ENCODE measurements at regions not wholly inside any gene's neighbourhood (a gene's known extent, or its start where the extent isn't known, plus 50 kb on each side); places are given as distances from the start of the nearest gene placed in this dataset.
A peak's percentile ranks its signal among the peaks of the same experiment; 100 is the strongest.

DNA sequence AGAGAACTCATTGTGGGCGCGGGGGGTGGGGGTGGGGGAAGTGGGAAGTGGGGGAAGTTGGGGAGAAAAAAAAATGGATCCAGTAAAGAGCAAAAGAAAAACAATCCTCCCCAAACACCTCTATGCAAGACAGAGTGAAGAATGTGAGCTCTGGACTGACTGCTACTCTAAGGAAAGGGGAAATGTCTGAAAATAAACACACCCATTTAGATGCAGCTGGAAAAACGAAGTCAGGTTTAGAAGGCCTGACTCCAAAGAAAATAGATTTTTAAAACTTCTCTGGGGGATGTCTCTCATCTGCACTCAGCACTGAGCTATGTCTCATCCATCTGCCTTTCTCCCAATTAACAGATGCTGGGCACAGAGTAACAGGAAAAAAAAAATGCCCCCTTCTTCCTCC, 904.4 kb downstream of the GALC start:
- DNase-seq = no peak

DNA sequence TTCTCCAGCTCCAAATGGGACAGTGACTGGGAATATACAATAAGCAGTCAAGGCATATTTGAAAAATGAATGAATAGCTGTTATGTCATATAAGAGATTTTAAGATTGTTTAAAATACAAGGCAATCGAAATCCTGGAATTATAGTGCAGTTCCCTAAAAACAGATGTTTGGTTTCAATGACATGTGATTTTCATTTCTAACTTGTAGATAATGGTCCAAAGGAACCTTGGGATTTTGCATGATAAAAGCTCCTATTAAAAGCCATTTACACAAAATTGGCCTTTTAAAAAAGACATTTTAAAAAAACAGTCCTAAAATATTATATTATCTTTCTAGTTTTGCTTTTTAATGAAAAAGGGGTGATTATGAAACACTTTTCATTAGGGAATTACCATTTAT, 905.1 kb downstream of the GALC start:
- DNase-seq = no peak

DNA sequence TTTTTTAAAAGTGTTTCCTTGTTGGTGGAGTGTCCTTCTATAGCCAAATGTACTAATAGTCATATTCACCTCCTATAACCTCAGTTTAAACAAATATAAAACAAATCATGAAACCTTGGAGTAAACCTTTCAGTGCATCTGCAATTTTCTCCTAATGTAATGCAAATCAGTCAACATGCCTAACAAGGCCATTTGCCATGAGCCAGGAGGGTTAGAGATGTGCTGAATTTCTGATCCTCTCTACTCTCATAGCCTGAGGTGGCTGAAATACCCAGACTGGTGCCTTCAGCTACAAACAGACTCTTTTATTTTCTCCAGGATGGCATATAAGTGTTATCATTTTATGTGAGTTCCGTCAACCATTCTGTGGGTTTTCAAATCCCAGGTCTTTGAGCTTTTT, 908.1 kb downstream of the GALC start:
- DNase-seq = no peak

DNA sequence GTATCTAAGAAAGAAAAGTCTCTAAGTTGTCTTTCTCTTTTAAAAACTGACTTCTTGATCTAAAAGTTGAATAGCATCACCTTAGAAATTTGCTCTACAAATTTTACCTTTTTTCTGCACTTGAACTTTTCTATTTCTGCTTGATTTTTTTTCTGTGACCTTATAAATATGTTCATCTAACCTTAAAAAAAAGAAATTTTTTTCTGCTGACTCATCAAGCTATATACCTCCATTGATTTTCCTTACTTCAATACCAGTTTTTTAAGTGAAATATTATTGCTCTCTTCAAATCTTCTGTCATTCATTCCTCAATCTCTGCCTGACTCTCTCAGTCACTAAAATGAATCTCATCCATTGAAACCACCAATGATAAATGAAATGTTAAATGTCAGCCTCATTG, 910.1 kb downstream of the GALC start:
- DNase-seq = no peak

DNA sequence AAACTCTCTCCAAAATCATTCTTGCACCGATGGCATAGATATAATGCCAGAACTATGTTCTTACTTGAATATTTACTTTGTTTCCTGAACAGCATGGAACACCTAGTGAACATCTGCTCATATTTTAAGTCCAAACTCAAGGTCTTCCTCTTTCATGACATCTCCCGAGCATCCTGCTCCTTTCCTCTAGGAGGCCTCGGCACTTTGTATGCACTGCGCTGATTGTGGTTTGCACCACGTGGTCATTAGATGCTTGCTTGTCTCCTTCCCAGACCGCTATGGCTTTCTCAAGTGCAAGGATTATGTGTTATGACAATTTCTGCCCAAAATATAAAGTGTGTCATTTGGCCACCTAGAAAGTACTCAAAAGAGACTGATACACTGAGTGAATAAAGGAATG, 912.0 kb downstream of the GALC start:
- no peak for DNase-seq

DNA sequence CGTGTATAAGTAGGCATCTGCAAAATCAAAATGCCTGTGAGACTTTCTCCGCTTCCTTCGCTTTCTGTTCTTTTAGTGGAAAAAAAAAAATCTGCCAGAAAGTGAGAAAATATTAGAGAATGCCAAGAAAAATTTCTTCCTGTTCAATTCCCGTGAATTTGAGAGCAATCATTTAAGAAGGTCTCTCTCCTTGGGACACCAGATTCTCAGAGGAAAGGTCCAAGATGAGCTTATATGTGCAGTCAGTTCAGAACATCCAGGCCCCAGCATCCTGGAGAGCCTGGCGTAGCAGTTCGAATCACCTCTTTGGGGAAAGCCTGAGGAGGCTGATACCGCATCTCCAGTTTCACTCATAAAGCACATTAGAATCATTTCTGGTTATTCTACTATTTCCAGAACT, 912.8 kb downstream of the GALC start:
- no peak for DNase-seq

DNA sequence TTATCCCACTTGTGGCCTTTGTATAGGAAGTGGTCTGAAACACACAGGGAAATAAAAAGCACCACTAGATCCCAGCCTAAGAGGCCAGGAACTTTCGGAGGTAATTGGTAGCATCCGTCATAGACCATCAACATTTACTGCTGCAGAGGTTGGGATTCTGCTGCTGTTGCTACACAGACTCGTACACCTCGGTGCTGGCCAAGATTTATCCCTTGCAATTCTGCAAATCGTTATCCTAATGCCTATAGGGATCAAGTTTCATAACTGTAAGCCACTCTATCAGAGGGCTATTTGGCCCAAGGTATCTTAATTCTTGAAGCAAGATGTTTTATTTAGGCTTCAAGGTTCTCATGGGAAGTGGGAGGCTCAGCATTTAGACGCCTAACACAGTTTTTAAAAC, 913.6 kb downstream of the GALC start:
- peak; percentile 34 for DNase-seq

DNA sequence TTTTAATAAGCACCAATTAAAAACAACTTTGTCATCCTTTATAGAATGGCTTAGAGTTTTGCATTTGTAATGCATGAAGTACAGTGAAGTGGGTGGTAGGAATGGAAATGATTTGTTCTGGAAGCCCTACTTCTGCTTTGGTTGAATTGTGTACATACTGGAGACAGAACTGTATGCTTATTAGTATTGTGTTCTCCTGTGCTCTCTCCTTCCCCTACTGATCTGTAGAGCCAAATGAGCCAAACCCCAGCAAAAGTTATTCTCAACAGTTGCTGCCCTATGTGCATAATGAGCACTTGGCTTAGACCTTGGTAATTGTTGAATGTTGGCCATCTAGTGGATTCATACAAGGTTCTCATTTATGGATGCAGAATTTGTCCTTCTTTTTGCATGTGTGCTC, 916.1 kb downstream of the GALC start:
- DNase-seq = no peak

DNA sequence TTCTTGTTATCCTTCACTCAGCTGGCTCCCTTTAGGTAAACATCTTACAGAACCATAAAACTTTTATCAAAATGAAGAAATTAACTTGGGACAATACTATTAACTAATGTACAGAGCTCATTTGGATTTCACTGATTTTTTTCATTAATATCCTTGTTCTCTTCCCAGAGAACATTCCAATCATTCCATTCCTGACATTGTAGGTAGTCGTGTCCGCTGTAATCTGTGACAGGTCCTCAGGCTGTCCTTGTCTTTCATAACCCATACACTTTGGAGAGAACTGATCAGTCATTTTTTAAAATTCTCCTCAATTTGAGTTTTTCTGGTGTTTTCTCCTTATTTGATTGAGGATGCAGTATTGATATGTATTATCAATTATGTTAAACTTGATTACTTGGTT, 916.8 kb downstream of the GALC start:
- no peak for DNase-seq

DNA sequence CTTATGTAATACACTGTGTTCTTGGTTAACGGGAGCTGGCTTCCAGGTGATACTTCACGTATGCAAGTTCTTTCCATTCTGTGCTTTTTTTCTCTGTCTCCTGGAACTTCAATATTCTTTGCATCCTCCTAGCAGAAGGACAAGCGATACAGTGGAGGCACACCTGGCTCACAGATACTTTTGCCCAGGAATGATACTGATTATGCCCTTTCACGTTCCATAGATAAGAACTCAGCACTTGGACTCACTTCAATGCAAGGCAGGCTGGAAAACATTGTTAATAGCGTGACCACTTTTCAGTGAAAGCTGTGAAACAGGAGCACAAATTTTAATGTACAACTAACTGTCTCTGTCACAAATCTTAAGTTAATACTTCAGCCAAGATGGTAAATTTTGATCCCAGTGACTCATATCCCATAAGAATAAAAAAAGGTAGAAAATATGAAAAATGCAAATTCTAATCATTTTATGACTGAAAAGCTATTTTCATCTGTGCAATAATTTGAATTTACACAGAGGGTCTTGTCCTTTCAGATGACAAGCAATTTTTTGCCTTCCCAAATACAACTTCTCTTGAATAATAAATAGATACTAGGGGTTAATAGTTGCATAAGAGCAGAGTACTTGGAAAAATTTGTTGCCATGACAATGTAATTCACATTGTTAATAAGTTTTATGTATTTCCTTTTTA, 919.0 kb downstream of the GALC start:
- DNase-seq = no peak

DNA sequence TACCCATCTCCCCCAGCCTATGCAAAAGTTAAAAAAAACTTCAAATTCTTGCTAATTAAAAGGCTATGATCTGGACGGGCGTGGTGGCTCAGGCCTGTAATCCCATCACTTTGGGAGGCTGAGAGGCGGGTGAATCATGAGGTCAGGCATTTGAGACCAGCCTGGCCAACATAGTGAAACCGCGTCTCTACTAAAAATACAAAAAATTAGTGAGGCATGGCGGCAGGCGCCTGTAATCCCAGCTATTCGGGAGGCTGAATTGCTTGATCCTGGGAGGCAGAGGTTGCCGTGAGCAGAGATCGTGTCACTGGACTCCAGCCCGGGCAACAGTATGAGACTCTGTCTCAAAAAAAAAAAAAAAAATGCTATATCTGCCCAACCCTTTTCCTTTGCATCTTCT, 925.4 kb downstream of the GALC start:
- DNase-seq = no peak

DNA sequence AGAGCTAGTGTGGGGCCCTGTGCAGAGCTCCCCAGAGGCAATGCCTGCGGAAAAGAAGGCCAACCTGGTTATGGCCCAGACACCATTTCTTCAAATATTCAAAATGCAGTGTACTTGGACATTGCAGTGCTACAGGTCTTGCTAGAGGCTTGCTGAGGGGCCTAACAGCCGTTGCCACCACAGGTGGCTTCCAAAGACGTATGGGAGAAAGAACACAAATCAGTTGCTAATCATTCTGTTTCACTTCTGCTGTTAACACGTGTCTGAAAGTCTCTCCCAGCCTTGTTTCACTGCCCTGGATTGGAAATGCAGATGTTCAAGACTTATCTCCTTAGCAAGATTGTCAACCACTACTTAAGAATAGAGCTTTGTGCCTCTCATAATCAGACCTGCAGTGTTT, 925.9 kb downstream of the GALC start:
- DNase-seq = no peak

DNA sequence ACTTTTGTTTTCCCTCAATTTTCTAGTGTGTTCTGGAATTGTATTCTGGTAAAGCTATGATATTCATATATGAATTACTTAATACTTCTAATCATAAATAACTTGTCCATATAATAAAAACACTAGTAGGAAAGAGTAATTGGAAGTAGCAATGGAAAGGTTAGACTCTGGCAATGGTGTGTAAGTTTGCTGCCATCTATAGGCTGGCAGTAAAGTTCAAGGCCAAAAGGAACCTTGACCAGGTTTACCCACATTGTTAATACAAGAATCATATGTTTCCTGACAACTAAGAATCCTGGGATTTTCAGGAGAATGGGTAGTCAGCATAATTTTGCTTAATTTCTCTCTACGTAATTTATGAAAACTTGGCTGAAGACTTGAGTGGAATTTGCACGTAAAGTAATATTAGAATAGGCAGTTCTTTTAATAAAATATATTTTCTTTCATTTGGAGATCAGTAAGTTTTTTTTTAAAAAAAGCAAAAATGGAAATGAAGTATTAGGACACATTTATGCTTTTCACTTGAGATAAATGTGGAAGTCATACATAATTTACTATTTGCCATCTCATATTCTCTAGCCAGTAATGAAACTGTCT, 926.7 kb downstream of the GALC start:
- DNase-seq = no peak

DNA sequence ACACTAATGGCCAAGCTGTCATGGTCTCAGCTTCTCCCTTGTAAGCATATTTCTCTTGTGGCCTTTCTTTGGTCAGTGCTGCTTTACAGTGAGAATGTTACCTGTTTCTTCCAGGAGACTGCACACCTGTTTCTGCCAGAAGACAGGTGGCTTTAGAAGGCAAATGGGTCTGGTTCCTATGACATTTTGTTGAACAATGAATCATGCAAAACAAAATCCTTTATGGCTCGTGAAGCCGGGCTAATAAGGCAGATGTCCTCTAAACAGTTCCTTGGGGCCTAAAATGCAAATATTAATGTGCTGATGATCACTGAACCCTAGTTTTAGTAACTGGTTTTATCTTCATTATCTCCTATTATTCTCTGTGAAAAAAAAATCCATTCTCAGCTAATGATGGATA, 927.6 kb downstream of the GALC start:
- no peak for DNase-seq

DNA sequence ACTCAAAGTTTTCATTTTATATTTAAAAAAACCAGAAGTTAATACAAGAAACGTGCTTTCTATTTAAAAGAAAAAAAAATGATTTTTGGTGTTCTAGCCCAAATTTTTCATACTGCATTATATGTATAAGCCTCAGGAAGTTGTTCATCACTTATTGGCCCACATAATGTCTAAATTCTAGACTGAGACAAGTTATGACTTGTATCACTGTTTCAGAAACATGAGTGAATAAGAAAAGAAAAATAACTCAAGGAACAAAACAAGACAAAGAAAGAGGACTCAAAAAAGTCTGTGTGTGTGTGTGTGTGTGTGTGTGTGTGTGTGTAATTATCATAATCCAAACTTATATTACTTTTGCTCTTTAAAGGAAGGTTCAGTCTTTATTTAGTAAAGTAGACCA, 929.8 kb downstream of the GALC start:
- no peak for DNase-seq

DNA sequence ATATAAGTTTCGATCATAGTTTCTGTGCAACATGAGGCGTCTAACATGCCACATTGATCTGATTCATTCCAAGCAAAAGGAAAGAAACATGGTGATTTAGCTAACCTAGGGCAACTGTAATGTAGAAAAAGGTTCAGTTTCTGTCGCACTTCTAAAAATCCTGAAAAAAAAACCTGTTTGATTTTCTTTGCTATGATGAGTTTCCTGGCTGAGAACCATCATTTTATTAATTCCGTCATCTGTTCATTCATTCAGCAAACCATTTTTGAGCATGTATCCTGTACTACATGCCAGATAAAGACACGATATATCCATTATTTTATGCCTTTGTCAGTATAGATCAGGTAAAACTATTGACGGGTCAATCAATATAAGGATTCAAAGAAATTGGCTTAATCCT, 932.6 kb downstream of the GALC start:
- DNase-seq = no peak

DNA sequence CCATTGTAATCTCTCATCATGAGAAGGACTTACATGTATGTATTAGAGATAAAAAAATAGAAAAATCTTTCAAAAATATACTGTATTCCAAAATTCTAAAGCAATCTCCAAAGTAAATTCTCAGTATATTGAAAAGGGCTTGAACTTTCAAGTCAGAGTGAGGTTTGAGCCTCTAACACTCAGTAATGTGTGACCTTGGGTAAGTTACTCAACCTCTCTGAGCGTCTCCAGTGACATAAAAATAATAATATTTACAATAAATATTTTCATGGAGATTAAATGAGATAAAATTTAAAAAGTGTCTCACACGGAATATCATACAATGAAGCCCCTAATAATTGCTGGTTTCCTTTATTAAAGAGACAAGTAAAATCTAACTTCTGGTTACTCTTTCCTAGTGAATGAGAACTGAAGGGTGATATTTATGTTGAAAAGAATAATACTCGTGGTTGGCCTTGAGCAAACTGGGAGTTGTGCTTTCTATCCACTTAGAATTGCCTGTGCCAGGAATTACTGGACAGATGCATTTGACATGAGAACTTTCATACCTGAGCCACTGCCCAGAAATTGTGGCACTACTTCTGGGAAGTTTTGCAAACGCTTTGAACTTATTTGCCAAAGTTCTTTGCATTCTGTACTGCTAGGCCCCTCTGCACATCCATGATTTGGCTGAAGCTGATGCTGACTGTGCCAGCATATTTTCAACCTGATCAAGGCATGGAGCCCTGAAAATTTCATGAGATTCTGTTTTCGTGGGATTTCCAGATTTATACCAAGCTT, 933.7 kb downstream of the GALC start:
- peak; percentile 70 for DNase-seq

DNA sequence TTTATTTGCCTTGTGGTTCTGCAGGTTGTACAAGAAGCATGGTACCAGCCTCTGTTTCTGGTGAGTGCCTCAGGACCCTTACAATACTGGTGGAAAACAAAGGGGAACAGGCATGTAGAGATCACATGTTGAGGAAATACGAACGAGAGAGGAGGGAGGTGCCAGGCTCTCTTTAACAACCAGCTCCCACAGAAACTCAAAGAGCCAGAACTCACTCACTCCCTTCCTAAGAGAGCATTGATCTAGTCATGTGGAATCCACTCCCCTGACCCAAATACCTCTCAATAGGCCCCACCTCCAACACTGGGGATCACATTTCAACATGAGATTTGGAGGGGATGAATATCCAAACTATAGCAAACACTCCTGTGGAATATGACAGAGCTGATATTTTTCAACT, 938.0 kb downstream of the GALC start:
- no peak for DNase-seq

DNA sequence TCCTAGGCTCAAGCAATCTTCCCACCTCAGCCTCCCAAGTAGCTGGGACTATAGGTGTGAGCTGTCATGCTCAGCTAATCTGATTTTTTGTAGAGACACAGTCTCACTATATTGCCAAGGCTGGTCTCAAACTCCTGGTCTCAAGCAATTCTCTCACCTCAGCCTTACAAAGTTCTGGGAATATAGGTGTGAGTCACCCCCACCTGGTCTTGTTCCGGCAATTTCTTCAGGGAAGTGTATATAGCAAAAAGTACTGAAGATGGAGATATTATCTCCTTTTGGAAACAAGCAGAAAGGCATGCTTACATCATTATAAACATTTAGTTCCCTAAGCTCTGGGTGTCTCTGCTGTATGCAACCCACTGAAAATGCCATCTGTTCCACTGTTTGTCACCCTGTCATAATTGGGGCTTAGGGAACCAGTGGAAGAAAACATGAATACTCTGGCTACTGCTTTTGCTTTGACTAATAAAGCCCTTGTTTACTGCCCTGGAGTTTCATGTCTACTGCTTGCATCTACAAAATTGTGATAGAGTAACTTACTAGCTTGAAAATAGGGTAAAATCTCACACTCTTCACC, 940.2 kb downstream of the GALC start:
- DNase-seq = no peak

DNA sequence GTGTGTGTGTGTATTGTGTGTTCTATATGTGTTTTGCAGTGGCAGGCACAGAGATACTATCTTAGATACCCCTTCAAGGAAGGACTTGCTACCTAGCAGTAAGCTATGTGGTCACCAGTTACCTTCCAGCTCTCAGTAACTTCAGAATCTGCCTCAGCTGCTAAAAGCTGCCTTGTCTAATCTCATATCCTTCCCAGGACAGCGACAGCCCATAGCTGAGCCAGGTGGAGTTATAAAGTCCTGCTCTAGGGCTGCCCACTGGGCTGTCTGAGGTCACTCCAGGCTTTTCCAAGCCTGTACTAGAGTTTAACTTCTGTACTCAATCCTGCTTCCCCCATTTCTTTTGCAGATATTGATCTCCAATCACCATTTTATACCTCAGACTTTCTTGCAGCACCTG, 942.6 kb downstream of the GALC start:
- no peak for DNase-seq

DNA sequence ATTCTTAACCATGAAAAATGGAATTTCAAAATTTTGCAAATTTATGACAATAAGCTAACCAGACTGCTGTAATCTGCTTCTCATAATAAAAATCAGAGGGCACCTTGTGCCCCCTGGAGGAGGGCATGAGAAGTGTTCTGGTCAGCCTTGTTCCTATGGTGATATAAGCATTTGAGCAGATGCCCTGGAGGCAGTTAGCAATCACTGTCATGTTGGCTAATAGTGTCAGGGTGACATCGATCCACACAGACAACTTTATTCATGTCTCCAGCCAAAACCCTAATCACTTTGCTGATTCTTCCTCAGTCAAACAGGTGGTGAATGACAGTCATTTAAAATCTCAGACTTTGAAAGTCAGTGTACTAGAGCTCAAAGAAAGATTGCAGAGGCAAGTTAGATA, 943.0 kb downstream of the GALC start:
- no peak for DNase-seq

DNA sequence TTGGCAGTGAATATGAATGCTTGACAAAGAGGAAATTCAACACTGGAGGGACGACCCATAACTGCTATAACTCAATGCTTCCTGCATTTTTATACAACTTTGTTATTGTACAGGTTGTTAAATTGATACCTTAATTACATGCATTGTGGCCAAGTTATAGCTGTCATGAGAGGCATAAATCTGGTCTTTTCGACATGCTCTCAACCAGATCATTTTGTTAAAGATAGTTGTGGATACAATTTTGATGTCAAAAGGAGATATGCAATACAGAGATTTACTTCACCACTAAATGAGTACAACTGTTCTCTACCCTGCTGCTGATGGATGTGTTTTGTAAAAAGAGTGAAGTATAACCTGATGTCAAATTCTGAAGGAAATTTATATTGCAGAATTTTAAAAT, 946.0 kb downstream of the GALC start:
- no peak for DNase-seq

DNA sequence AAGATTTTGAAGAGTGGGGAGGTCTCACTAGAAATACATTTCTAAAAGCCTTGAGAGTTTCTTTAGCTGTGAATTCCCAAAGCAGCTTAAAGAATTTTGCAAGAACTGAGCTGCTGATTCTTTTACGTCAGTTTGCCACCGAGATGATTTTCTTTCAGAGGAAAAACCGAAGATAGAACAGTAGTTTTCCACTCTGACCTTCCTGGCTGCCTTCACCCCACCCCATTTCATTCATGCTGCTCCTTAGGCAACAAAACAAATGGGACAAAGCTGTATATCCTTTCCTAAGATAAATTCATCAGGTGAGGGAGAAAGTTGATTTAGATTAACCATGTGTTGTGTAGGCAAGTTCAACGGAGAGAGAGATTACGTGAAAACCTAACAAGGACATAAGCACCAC, 947.0 kb downstream of the GALC start:
- DNase-seq = no peak

DNA sequence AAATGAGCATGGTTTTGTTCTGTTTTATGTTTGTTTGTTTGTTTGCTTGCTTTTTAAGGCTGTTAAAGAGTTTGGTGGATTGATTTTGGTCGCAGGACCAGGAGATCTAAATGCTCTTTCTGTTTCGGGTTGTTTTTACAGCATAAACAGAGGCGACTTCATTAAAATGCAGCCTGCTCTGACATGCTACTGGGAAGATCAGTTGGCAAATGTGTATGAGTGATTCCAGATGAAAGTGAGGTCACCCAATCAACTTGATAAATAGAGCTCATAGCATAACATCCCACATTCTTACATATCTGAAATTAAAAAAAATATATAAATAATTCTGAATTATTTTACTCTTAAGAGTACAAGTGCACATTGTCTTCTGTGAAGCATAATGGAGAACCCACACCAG, 947.7 kb downstream of the GALC start:
- DNase-seq = no peak
